ENCODE measurements at regions not wholly inside any gene's neighbourhood (a gene's known extent, or its start where the extent isn't known, plus 50 kb on each side); places are given as distances from the start of the nearest gene placed in this dataset.

DNA sequence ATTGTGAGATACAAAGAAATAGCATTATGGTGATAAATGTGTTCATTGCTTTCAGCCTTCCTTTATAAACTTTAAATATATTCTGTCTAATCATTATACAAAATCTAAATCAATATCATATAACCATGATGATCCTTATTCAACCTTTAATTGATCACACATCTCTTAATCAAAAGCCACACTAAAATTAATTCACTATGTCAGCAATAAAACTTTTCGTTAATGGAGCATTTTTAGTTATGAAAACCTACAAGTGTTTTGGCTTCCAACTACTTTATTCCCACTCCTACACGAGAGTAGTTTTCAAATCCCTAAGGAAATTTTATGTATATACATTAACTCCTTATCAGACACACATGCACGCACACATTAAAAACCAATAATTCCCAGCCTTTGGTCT is 530.2 kb downstream of the KCTD8 start:
- Histone ChIP-seq H3K27ac (ENCODE audit: low read depth, low read length, poor library complexity, severe bottlenecking) (no peak overlapping the region), H3K9me3 (ENCODE audit: low read depth, low read length, poor library complexity, severe bottlenecking) (peaks cover 23% of the 10 kb centered on the region), H3K4me3 (ENCODE audit: low read depth, low read length, poor library complexity, severe bottlenecking) (no peak overlapping the region), H3K27me3 (replicated peaks; ENCODE audit: insufficient read depth, low read depth, low read length, poor library complexity) (no peaks in the 10 kb centered on the region), H3K4me1 (ENCODE audit: insufficient read depth, low read length, poor library complexity, severe bottlenecking) (no peaks in the 10 kb centered on the region), H3K36me3 (ENCODE audit: insufficient read depth, low read length, poor library complexity, severe bottlenecking) (no peaks in the 10 kb centered on the region)
- no TSS peak for BruUV-seq (replicated peaks)
- ChIA-PET POLR2A (ENCODE audit: low non-redundant PET) (no interaction called here), CTCF (no interaction called here)
- DNase-seq (ENCODE audit: low spot score) = no peak
- intact Hi-C loops (cut with micrococcal nuclease; ENCODE audit: unreplicated experiment) = no loop called here
- TF ChIP-seq EZH2 (IDR thresholded peaks at IDR 0.05; ENCODE audit: borderline replicate concordance, low read depth, low read length, poor library complexity, severe bottlenecking) (no peak), CTCF (conservative IDR thresholded peaks at IDR 0.05; ENCODE audit: low read depth, low read length) (no peak)

GRCh38 chr4:43932448-43932847 is 516.2 kb downstream of the KCTD8 start:
- intact Hi-C loops (cut with micrococcal nuclease; ENCODE audit: unreplicated experiment) = no loop called here
- Histone ChIP-seq H3K4me3 (ENCODE audit: low read depth, low read length, poor library complexity, severe bottlenecking) (no peak overlapping the region), H3K27ac (ENCODE audit: low read depth, low read length, poor library complexity, severe bottlenecking) (no peak overlapping the region), H3K9me3 (ENCODE audit: low read depth, low read length, poor library complexity, severe bottlenecking) (peaks cover 13% of the 10 kb centered on the region), H3K4me1 (ENCODE audit: insufficient read depth, low read length, poor library complexity, severe bottlenecking) (no peaks in the 10 kb centered on the region), H3K27me3 (replicated peaks; ENCODE audit: insufficient read depth, low read depth, low read length, poor library complexity) (no peaks in the 10 kb centered on the region), H3K36me3 (ENCODE audit: insufficient read depth, low read length, poor library complexity, severe bottlenecking) (no peaks in the 10 kb centered on the region)
- ChIA-PET POLR2A (ENCODE audit: low non-redundant PET) (no interaction called here), CTCF (no interaction called here)
- TF ChIP-seq CTCF (conservative IDR thresholded peaks at IDR 0.05; ENCODE audit: low read depth, low read length) = no peak
- no peak for TF ChIP-seq EZH2 (IDR thresholded peaks at IDR 0.05; ENCODE audit: borderline replicate concordance, low read depth, low read length, poor library complexity, severe bottlenecking)
- no TSS peak for BruUV-seq (replicated peaks)
- no peak for DNase-seq (ENCODE audit: low spot score)

- BruUV-seq (replicated peaks) = no TSS peak
- H3K36me3 ChIP-seq (ENCODE audit: insufficient read depth, low read length, poor library complexity, severe bottlenecking) = no peaks in the 10 kb centered on the region
- H3K27ac ChIP-seq (ENCODE audit: low read depth, low read length, poor library complexity, severe bottlenecking) = no peak overlapping the region
- no peak overlapping the region for H3K4me3 ChIP-seq (ENCODE audit: low read depth, low read length, poor library complexity, severe bottlenecking)
- H3K4me1 ChIP-seq (ENCODE audit: insufficient read depth, low read length, poor library complexity, severe bottlenecking) = no peaks in the 10 kb centered on the region
- POLR2A ChIA-PET (ENCODE audit: low non-redundant PET) = no interaction called here
- intact Hi-C loops (cut with micrococcal nuclease; ENCODE audit: unreplicated experiment) = no loop called here
- H3K27me3 ChIP-seq (replicated peaks; ENCODE audit: insufficient read depth, low read depth, low read length, poor library complexity) = no peaks in the 10 kb centered on the region
- DNase-seq (ENCODE audit: low spot score) = no peak
- CTCF ChIA-PET = no interaction called here
- H3K9me3 ChIP-seq (ENCODE audit: low read depth, low read length, poor library complexity, severe bottlenecking) = peaks cover 8% of the 10 kb centered on the region
- TF ChIP-seq CTCF (conservative IDR thresholded peaks at IDR 0.05; ENCODE audit: low read depth, low read length) = no peak
- TF ChIP-seq EZH2 (IDR thresholded peaks at IDR 0.05; ENCODE audit: borderline replicate concordance, low read depth, low read length, poor library complexity, severe bottlenecking) = no peak
Measured at GRCh38 chr4:43943998-43944397, 504.6 kb downstream of the KCTD8 start.
